Loucy (cell line): ENCODE measurements at regions not wholly inside any gene's neighbourhood (a gene's known extent, or its start where the extent isn't known, plus 50 kb on each side); places are given as distances from the start of the nearest gene placed in this dataset.

Experiments used
- CTCF ChIP-seq: fragments of 200-600 bp; sonication (generic); conservative IDR thresholded peaks from 2 replicates; pipeline ENCODE4 v1.5.1; 2014; ENCODE audit warnings: mild to moderate bottlenecking, antibody characterized with exemption, low read length
- EZH2phosphoT487 ChIP-seq: fragments of 200-600 bp; IDR thresholded peaks from 2 replicates; pipeline ENCODE4 v1.6.1; 2018; ENCODE audit warnings: antibody characterized with exemption, mild to moderate bottlenecking, moderate library complexity, borderline replicate concordance

DNA sequence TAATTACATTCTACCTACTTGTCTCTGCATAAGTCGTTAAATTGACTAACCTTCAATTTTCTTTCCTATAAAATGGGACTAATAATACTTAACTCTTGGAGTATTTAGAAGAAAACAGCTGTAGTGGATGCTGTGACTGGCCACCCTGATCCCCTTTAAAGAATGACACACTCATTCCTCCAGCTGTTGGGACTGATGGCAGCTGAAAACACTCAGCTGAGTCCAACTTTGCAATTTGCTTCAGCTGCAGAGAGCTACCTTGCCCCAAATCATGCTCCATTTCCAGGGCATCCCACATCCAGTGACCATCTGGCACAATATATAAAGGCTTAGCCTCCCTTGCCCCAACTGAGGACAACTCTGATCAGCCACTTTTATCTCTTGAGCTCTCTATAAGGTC is 89.1 kb downstream of the MID1IP1 start:
- TF ChIP-seq CTCF = no peak
- TF ChIP-seq EZH2phosphoT487 = no peak
